AML-193 (cell line): ENCODE measurements at regions not wholly inside any gene's neighbourhood (a gene's known extent, or its start where the extent isn't known, plus 50 kb on each side); places are given as distances from the start of the nearest gene placed in this dataset.
A peak's percentile ranks its signal among the peaks of the same experiment; 100 is the strongest.

Experiments used
- DNase-seq, 2 experiments: peaks; one replicate each; lab custom pipeline; 2025; lab: John Stamatoyannopoulos, UW

GRCh38 chr12:98351784-98352183, 163.6 kb upstream of the TMPO start:
- DNase-seq: no peak

DNA sequence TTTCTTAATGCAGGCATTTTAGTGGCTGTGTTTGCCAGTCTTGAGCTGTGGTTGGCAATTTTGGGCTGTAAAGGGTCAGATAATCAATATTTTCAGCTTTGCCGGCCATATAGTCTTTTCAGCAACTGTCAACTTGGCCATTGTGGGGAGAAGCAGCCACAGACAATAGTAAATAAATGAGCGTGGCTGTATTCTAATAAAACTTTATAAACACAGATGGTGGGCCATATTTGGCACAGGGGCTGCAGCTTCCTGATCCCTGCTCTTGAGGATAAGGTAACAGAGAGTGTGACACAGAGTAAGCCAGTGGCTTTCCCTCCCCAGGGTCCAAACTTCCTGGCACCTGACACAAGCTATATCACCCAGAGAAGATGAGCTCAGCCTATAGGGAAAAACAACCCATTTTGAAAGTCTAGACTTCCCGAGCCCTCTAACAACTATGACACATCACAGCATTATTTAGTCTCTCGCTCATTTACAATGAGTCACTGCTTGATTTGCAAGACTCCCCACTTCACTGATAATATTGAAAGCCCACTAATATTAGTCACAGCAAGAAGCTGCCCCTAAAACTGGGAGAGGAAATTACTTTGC, 163.1 kb upstream of the TMPO start:
- DNase-seq: no peak

DNA sequence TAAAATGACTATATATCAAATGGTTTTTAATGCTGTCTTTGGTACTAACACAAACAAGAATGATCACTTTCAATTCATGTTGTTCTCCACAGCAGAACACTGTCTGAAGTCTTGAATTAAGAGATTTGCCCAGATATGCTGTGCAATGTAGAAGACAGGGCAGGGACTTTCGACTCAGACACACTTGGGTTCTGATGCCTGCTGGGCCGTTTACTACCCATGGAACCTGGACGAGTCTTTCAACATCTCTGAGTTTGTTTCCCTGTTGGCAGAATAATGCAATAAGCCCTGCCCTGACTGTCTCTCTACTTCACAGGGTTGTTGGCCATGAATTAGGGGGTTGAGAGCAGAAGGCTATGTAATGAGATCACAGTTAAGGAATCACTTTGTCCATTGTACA, 162.6 kb upstream of the TMPO start:
- DNase-seq: no peak

DNA sequence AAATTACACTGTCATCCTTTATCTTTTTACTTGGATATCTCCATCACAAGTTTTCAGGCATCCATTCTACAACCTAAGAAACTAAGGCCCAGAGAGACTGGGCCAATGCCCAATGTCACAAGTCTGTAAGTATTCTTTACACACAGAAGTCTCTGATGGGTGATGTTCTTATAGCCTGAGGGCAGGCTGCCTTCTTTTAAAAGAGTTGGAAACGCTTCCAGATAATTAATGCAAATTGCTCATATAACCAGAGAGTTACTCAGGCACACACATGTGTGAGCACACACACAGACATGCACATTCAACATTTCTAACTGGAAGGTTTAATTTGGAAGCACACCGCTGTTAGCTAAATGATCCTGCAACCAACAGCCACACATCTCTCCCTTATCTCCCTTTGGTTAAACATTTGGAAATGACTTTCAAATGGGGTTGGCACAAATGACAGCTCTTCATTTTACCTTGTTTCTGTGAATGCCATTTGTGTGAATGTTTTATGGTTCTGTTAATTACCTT, 160.8 kb upstream of the TMPO start:
- DNase-seq: no peak

GRCh38 chr12:98355322-98355721, 160.1 kb upstream of the TMPO start:
- DNase-seq: no peak

DNA sequence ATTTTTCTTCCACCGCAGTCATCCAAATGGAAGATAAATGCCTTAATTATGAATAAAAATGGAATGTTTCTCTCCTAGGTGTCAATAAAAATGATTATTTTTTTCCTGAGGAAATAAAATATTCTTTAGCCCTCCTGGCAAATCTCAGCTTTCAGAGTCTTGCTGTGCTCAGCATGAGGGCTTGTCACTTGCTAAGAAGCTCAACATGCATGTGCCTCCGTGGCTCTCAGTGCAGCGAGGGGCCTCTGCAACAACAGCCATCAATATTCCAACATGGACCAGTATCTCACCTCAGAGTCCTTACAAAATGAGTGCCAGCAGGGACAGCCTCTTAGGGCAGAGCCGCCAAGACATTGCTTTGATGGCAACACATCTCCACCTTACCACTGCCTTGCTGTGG, 159.5 kb upstream of the TMPO start:
- no peak for DNase-seq

DNA sequence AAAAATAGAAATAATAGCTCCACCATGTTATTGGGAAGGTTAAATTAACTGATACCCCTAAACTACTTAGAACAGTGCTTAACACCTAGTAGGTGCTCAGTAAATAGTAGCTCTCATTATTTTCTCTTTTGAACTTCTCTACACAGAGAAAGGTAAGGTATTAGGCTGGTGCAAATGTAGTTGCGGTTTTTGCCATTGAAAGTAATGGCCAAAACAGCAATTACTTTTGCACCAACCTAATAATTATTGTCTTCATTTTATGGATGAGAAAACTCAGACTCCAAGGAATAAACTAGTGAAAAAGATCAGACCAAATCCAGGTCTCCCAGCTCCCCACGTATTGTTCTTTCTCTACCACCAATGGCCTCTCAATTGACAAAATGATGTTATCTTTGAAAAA, 157.2 kb upstream of the TMPO start:
- DNase-seq: no peak

DNA sequence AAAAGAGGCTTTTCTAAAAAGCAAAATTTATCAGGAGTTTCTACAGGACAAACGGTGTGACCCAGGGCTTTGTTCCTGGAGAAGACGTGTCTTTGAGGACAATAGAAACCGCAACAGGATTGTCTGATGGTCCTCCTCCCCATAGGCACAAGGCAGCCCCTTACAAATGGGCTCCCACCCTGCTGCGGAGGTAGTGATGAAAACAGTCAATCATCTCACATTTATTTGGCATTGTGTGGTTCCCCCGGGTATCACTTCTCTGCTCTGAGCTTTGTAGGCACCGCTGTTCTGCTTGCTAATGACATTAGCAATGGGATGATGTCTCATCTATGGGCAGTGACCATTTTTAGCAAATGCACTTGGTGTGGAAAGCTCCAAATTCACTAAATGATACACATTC, 155.5 kb upstream of the TMPO start:
- DNase-seq: no peak

DNA sequence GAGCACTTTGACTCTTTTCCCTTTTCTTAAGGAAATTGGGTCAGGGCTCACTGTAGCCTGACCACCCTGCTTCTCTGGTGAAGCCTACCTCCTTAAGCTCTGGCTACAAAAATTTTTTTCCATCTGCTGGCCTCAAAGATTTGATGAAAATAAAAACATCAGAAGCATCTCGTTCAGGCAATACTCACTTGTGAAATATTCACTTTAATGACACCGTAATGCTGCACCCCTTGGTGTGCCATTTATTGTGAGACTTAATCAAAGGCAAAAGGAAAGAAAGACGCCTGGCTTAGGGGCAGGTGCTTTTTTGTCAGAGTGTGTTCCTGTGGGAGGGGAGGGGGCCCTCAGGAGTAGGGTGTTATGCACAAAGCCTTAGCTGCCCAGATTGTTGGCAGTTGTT, 155.0 kb upstream of the TMPO start:
- DNase-seq: no peak

DNA sequence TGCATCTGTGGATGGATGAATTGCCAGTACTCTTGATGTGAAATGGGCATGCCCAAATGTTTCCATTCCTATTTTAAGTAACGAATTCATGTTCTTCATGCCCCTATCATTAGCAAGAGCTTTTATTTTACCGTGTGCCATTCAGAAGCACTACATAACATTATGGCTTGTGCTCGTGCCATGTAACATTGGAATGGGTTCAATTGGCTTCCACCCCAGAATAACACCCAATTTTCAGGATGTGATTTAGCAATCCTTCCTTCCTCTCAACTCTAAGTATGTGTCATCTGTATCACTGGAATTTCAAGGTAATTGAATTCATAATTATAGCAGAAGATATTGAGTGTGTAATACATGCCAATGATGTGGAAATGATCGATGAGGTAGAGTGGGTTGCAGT, 145.8 kb upstream of the TMPO start:
- no peak for DNase-seq

GRCh38 chr12:98370976-98371375, 144.4 kb upstream of the TMPO start:
- DNase-seq: no peak

- DNase-seq: no peak
These were observed 144.0 kb upstream of the TMPO start for GRCh38 chr12:98371419-98371818.

DNA sequence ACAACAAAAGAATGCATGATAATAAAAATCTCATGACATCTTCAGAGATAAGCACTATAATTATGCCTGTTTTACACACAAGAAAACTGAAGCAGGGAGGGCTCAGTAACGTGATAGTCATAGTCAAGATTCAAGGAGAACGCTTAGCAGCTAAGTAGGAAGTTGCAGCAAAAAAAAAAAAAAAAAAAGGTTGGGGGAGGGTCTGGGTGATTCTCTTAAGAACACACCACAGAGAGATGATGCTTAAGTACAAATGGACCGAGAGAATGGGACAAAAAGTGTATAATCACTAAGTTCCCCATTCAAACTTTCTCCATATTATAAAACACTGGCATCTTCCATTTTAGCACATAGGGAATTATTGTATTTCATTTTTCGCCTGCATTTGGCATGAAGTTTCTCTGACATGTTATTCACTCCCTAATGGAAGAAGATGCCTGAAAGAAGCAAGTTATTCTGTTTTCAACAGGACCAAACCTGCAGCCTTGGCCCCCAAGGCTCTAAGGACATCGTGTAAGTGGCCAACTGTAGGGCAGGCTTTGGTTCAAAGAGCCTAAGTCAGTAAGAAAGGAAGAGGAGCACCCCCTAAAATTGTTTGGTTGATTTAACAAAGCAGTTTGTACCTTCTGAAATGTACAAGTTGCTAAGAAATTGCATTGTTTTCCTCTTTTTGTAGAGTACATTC, 142.9 kb upstream of the TMPO start:
- no peak for DNase-seq

DNA sequence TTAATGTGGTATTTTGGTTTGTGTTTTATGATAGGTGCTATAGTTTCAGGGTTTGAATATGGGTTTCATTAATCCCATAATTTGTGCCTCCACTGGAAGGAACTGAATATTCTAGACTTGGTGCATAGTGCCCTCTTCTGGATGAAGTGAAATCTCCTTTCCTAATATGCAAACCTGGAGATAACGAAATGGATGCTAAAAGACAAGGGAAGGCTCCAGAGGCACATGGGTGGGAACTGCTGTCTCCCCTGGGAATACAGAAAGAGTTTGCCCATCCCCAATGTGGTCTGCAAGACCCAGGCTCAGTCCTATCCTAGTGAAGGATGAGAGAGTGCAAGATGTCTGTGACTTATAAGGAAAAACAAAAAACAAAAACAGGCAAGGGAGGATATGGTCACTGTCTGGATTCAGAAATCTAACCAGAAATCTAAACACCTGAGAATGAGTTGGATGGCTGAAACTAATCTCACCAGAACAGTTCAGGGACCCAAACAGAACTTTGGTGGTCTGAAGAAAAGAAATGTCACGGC, 142.3 kb upstream of the TMPO start:
- peak; percentile 45 to 56 for DNase-seq

GRCh38 chr12:98374007-98374406, 141.4 kb upstream of the TMPO start:
- no peak for DNase-seq

GRCh38 chr12:98379106-98379505, 136.3 kb upstream of the TMPO start:
- no peak for DNase-seq

DNA sequence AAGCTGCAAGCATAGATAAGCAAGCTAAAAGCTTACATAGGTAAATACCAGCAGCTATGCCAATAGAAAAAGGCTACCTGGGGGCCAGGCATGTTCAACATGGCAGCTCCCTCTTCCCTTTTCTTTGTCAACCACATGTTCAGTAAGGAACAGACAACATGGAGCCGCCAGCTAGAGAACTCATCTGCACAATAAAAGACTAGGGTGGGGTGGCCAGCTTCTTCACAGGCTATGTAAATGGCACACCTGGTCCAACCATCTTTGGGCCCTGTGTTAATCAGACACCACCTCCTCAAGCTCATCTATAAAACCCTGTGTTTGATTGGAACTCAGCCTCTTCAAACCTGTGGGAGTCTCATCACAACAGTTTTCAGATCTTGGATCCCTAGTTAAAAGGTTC, 129.7 kb upstream of the TMPO start:
- DNase-seq: no peak

DNA sequence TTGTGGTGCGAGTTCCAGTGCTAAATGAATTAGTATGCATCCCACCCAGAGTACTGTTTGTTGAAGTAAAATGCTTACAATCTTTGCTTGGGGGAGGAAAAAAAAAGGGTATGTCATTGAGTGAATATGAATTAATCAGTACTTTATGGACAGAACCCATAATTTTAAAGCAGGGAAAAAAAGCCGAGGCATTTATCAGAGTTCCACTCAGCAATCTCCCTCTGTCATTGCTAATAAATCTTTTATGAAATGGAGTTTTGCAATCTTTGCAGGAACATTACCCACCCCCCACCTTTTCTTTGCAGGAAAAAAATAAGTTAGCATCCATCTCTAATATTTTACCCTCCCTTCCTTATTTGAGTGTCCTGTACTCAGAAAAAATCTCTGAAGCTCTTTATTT, 127.9 kb upstream of the TMPO start:
- DNase-seq: no peak

DNA sequence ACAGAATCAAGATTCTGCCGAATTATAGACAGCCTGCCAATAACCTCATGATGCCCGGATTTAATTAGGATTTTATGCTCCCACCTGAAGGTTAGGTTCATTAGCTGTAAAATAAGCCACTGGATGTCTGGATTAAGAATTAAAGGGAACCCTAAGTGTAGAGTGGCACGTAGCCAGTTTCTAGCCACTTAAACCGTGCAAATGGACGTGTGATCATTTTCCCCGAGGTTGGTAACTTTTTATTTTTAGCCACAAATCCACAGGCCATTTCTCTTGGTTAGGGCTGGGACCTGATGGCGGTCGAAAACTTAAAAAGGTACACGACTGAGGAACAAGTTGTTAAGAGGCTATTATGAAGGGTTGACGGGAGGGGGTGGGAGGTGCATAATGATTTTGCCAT, 127.3 kb upstream of the TMPO start:
- no peak for DNase-seq

- no peak for DNase-seq
These were observed 125.8 kb upstream of the TMPO start for GRCh38 chr12:98389593-98389992.

DNA sequence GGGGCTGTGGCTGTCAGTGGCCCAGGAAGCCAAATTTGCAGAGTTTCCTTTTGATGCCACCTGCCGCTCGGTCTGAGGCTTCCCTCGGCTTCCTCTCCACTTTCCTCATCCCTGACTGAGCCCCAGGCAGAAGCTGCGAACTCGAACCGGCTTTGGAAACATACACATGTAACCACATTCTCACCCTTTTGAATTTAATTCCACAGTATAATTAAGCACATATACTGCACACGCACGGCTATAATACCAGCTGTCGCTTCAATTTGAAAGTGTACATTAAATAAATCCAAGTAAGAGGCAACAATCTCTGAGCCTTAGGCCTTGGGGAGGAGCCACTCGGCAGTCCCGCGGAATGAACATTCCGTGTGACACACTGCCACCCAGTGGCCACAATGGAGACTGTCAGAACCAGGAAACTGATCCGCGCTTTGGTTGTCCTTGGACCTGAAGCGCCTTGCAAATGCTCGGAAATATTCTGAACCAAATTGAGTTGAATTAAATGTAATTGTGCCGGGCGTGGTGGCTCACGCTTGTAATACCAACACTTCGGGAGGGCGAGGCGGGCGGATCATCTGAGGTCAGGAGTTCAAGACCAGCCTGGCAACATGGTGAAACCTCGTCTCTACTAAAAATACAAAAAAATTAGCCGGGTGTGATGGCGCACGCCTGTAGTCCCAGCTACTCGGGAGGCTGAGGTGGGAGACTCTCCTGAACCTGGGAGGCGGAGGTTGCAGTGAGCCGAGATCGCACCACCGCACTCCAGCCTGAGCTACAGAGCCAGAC, 117.9 kb upstream of the TMPO start:
- peak; percentile 54 to 70 for DNase-seq

GRCh38 chr12:98399532-98399931, 115.9 kb upstream of the TMPO start:
- no peak for DNase-seq

DNA sequence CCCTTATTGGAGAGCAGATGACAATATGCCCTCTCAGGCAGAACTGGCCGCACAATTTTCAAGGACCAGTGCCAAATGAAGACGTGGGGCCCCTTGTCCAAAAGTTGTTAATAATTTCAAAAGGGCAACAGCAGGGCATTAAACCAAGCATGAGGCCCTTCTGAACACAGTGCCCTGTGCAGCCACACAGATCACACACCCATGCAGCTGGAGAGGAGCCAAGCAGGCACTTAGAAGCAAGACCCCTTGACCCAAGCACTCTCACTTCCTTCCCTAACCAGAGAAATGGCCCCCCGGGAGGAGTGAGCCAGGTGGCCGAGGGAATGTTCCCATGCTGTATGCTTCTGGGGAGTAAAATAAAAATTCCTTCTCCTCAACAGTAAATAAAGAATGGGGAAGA, 114.0 kb upstream of the TMPO start:
- DNase-seq: no peak
